ENCODE measurements at regions not wholly inside any gene's neighbourhood (a gene's known extent, or its start where the extent isn't known, plus 50 kb on each side); places are given as distances from the start of the nearest gene placed in this dataset.

- Histone ChIP-seq H3K27me3 (replicated peaks; ENCODE audit: control insufficient read depth, insufficient read depth, low read length) (no peaks in the 10 kb centered on the region), H3K4me1 (no peaks in the 10 kb centered on the region), H3K36me3 (ENCODE audit: control insufficient read depth, insufficient read depth, low read length) (no peaks in the 10 kb centered on the region), H3K9me3 (no peaks in the 10 kb centered on the region), H3K4me3 (ENCODE audit: low read depth, low read length) (no peak overlapping the region)
- no TSS peak for BruUV-seq (replicated peaks)
- Mint-ChIP-seq H3K9me3 (ENCODE audit: unreplicated experiment) (no peaks in the 10 kb centered on the region), H3K4me1 (ENCODE audit: low read depth, unreplicated experiment) (peaks cover 11% of the 10 kb centered on the region), H3K36me3 (ENCODE audit: insufficient read depth, unreplicated experiment) (peaks cover 6% of the 10 kb centered on the region), H3K27me3 (ENCODE audit: insufficient read depth, unreplicated experiment) (no peaks in the 10 kb centered on the region), H3K27ac (ENCODE audit: unreplicated experiment) (no peak overlapping the region), H3K4me3 (ENCODE audit: unreplicated experiment) (no peak overlapping the region)
- intact Hi-C loops (cut with micrococcal nuclease; ENCODE audit: unreplicated experiment) = no loop called here
- ChIA-PET POLR2A (no interaction called here), CTCF (no interaction called here)
- no peak for DNase-seq
- TF ChIP-seq CTCF (IDR thresholded peaks at IDR 0.05; ENCODE audit: insufficient read depth in 1 of 2, low read depth in 1 of 2, low read length in 1 of 2, severe bottlenecking in 1 of 2, unreplicated experiment in 1 of 2) = no peak
Measured at GRCh38 chr2:134146161-134146560, 107.7 kb upstream of the MGAT5 start.

GRCh38 chr2:134146620-134147019 lies 107.3 kb upstream of the MGAT5 start:
- H3K4me1 ChIP-seq = no peaks in the 10 kb centered on the region
- no peak for TF ChIP-seq CTCF (IDR thresholded peaks at IDR 0.05; ENCODE audit: insufficient read depth in 1 of 2, low read depth in 1 of 2, low read length in 1 of 2, severe bottlenecking in 1 of 2, unreplicated experiment in 1 of 2)
- no TSS peak for BruUV-seq (replicated peaks)
- POLR2A ChIA-PET = no interaction called here
- no peaks in the 10 kb centered on the region for H3K27me3 ChIP-seq (replicated peaks; ENCODE audit: control insufficient read depth, insufficient read depth, low read length)
- H3K9me3 ChIP-seq = no peaks in the 10 kb centered on the region
- CTCF ChIA-PET = no interaction called here
- H3K27ac Mint-ChIP-seq (ENCODE audit: unreplicated experiment) = no peak overlapping the region
- no peak overlapping the region for H3K4me3 Mint-ChIP-seq (ENCODE audit: unreplicated experiment)
- intact Hi-C loops (cut with micrococcal nuclease; ENCODE audit: unreplicated experiment) = no loop called here
- peaks cover 6% of the 10 kb centered on the region for H3K36me3 Mint-ChIP-seq (ENCODE audit: insufficient read depth, unreplicated experiment)
- peaks cover 9% of the 10 kb centered on the region for H3K4me1 Mint-ChIP-seq (ENCODE audit: low read depth, unreplicated experiment)
- no peak overlapping the region for H3K4me3 ChIP-seq (ENCODE audit: low read depth, low read length)
- DNase-seq = no peak
- peaks cover 2% of the 10 kb centered on the region for H3K9me3 Mint-ChIP-seq (ENCODE audit: unreplicated experiment)
- no peaks in the 10 kb centered on the region for H3K36me3 ChIP-seq (ENCODE audit: control insufficient read depth, insufficient read depth, low read length)
- no peaks in the 10 kb centered on the region for H3K27me3 Mint-ChIP-seq (ENCODE audit: insufficient read depth, unreplicated experiment)

- H3K27me3 ChIP-seq (replicated peaks; ENCODE audit: control insufficient read depth, insufficient read depth, low read length) = no peaks in the 10 kb centered on the region
- no peak for DNase-seq
- Mint-ChIP-seq H3K27me3 (ENCODE audit: insufficient read depth, unreplicated experiment) (no peaks in the 10 kb centered on the region), H3K4me3 (ENCODE audit: unreplicated experiment) (no peak overlapping the region), H3K9me3 (ENCODE audit: unreplicated experiment) (peaks cover 12% of the 10 kb centered on the region), H3K4me1 (ENCODE audit: low read depth, unreplicated experiment) (no peaks in the 10 kb centered on the region), H3K36me3 (ENCODE audit: insufficient read depth, unreplicated experiment) (peaks cover 6% of the 10 kb centered on the region), H3K27ac (ENCODE audit: unreplicated experiment) (no peak overlapping the region)
- POLR2A ChIA-PET = no interaction called here
- no peaks in the 10 kb centered on the region; the same call in 1 of the 2 replicates for H3K36me3 ChIP-seq (ENCODE audit: control insufficient read depth, insufficient read depth, low read length)
- no TSS peak for BruUV-seq (replicated peaks)
- no peaks in the 10 kb centered on the region for H3K9me3 ChIP-seq
- intact Hi-C loops (cut with micrococcal nuclease; ENCODE audit: unreplicated experiment) = no loop called here
- CTCF ChIA-PET = no interaction called here
- no peak for TF ChIP-seq CTCF (IDR thresholded peaks at IDR 0.05; ENCODE audit: insufficient read depth in 1 of 2, low read depth in 1 of 2, low read length in 1 of 2, severe bottlenecking in 1 of 2, unreplicated experiment in 1 of 2)
- no peaks in the 10 kb centered on the region for H3K4me1 ChIP-seq
- H3K4me3 ChIP-seq (ENCODE audit: low read depth, low read length) = no peak overlapping the region
Measured at GRCh38 chr2:134148172-134148571, 105.7 kb upstream of the MGAT5 start.
